Pons (tissue), 1 donor: ENCODE measurements at regions not wholly inside any gene's neighbourhood (a gene's known extent, or its start where the extent isn't known, plus 50 kb on each side); places are given as distances from the start of the nearest gene placed in this dataset.

ENCODE experiments used
- DNase-seq: peaks from one replicate; pipeline ENCODE4 v3.0.0-alpha.2; 2016; ENCODE audit warnings: low spot score

DNA sequence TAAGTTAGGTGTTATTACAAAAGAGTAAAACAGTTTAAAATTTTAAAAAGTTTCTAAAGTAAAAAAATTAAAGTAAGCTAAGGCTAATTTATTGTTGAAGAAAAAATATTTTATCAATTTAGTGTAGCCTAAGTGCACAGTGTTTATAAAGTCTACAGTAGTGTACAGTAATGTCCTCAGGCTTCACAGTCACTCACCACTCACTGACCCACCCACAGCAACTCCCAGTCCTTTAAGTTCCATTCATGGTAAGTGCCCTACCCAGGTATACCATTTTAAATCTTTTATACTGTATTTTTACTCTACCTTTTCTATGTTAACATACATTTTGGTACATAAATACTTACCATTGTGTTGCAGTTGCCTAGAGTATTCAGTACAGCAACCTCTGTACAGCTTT, 120.3 kb upstream of the DKK2 start:
- DNase-seq, result no peak

DNA sequence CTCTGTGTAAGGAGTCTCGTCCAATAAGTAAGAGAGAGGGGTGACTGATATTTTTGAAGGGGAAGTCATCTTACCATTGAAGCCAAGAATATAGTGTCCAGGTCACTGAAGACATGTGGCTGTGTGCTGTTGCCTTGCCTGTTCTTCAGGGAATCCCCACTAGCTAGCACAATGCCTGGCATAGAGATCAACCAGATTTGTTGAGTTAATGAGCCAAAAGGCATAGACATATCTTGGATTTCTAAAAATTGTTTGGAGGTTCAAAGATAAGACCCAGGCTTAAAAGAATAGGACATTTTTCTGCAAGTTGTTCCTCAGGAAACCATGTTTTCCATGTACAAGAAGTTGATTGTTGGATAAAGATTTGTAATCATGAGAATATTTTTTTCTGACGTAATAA, 119.3 kb upstream of the DKK2 start:
- no peak for DNase-seq

DNA sequence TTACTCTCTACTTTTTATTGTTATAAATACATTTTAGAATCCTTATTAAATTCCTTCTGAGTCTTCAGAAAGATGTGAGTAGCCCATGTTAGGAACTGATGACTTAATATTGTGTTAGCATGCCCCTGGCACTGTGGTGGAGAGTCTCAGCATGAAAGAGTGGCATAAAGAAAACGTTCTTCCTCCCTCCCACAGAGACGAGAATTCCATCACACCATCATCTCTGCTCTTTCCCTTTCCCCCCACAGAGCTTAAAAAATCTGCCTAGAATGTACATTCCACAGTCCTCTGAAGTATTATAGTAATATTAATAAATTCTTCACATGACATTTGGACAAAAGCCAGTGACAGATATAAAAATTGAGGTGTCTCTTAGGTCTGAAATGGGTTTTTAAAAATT, 117.8 kb upstream of the DKK2 start:
- DNase-seq, result no peak

DNA sequence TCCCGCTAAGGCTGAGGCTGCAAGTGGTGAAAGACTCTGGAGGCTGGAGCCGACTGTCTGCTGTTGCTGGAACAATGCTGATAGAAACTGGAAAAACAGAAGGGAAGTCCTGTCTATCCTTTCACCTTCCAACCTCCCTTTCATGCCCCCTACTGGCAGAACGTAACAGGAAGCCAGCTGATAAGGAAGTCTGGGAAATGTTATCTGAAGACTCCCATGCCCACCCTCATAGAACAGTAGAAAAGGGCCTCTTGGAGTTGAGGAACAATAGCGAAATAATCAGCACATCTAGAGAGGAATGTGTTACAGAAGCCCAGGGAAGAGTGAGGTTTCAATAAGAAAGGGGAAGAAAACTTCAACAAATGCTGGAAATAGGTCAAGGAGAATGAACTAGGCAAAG, 117.1 kb upstream of the DKK2 start:
- no peak for DNase-seq

DNA sequence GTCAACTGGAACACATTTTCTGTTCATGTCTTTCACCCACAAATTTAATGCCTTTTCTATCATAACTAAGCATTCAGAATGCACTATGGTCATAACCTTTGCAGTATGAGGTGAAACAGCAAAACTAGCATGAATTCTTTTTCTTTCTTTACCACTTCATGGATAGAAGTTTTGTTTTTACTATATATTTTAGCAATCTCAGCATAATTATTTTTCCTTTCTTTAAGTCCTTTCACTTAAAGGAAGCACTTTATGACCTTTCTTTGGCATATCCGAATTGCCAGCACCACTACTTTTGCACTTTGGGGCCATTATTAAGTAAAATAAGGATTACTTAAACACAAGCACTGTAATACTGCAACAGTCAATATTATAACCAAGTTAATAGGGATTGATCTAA, 115.1 kb upstream of the DKK2 start:
- no peak for DNase-seq

DNA sequence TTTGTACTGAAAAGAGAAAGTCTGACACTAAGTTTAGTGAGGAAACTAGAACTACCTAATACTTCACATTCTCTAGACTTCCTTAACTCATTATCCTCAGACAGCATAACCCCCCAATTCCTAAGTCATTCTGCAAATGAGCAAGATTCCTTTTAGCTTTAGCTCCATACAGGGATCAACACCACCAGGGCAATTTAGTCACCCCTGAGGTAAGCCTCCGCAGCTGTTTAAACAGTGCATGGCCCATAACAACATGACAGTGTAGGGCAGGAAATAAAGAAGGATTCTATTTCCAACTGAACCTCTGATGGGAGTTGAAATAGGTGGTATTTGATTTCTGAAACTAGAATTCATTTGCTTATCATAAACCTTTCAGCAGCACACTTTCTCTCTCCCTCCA, 112.8 kb upstream of the DKK2 start:
- no peak for DNase-seq

DNA sequence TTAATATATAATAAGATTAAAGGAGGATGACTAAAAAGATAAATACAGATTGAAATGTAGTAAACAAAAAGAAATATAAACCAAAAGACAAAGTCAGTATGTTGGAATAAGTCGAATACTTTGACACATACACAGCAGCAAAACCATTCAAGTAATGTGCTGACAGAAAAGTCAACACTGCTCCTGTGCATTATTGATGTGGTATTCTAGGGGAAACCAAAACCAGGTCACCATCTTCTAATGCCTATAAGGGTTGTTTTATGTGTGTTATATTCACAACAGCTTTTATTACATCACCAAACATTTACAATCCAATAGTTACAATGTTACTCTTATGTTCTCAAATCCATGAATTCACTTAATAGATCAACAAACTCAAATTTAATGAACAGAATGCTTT, 111.8 kb upstream of the DKK2 start:
- DNase-seq, result no peak

DNA sequence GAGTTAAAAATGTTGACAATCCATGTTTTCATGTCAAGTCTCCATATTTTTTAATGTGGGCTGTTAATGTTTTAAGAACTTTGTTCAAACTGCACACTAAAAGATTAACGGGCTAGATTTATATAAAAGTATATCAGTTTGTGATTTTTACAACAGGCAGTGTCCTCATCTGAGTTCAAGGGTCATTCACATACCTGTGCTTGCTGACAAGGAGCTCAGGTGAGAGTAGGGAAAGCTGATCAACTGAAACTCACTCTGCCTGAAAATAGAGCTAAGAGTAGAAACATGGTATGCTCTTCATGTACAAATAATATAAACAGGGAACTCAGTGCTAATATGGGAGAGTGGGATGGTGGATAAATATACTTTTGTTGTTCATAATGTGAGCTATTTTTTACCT, 102.3 kb upstream of the DKK2 start:
- no peak for DNase-seq

DNA sequence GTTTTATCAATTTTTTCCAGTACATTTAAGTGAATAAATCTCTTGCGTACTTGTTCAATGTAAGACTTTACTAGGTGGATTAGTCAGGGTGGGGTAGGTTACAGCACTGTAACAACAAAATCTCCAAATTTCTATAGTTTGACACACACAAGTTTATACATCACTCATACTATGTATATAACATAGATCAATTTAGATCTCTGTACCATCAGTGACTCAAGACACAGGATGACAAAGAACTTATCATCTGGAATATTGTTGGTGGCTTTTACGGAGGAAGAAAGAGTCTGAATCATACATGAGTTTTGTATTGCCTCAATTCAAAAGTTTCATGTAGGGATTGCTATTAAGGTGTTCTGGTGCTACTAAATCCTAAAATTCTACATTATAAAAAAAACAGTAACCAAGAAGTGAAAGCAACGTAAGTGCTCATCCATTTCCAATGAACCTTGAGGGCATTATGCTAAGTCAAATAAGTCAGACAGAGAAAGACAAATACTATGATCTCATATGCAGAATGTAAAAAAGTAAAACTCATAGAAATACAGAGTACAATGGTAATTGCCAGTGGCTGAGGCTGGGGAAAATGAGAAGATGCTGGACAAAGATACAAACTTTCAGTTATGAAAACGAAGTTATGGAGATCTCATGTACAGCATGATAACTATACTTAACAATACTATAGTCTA, 98.0 kb upstream of the DKK2 start:
- no peak for DNase-seq

DNA sequence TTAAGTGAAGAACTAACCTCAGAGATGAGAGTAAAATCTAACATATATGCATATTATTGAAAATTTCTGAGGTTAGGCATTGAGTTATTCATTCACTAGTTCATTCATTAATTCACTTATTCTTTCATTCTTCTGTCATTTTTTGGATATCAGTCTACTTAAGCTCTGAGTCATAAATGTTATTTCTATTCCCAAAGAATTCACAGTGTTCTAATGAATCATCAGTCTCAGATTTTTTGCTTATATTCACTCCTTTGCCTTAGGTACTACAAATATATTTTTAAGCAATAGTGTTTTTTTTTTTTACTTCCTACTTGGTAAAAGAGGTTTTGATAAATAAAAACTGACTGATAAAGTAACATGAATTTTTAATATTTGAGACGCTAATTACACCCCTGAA, 95.2 kb upstream of the DKK2 start:
- no peak for DNase-seq

DNA sequence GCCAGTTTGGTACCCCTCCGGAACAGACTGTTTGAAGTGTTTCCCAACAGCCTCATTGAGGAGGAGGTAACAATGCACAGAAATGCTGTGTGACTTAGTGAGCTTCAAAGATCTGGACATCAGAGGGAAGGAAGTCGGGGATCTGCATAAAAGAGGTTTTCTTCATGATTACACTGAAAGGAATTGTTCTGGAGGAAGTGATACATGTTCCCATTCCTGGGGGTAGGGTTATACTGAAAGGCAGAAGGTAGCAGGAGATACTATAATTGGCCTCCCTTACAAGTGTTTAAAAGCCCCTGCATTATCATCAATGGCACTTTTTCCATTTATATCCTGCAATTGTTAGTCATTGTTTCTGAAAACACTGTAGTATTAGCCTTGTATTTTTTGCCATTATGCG, 94.0 kb upstream of the DKK2 start:
- DNase-seq, result no peak

DNA sequence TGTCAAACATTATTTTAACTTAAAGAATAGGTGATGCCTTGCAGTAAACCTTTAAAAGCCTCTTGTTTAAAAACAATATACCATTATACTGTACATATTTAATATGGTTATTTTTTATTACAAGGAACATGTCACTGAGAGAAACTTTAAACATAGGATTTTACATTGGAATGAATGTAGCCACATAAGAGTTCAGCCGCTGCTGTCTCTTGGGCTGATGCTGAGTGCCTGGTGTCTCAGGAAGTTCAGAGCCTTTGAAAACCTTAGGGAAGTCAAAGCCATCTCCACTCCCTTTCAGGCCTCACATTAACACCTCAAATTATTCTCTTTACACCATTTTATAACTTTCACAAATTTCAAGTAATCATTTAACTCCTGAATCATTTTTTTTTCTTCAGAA, 93.5 kb upstream of the DKK2 start:
- DNase-seq, result no peak

DNA sequence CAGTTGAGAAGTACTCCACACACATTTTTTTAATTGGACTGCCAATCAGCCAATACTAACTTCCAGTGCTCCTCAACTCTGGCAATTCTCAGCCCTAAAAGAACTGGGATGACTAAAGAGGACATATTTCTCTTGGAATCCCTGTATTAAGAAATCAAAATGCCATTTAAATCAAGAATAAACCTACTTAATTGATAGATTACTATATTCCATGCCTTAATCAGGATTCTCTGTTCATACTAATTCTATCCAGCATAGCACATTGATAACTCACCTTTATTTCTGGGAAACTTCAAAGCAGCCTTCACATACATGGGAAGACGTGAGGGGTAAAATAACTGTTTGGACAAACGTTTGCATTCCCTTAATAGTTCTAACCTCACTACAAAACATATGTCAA, 93.0 kb upstream of the DKK2 start:
- DNase-seq, result no peak

DNA sequence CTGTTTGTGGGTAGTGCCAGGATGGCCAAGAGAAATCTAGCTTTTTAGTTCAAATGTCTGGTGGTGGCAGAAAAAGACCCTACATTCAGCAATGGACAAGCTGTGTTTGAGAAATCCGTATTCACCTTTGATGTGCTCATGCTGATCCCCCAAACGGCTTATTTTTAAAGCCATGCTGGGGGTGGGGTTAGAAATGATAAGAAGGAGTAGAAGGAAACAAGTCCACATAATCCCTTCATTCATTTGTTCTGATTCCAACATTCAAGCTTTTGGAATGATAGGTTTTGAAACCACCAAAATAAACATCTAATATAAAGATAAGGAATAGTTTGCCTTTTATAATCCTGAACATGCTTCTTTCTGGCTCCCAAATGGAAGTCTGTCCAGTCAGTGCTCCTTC, 92.0 kb upstream of the DKK2 start:
- no peak for DNase-seq

DNA sequence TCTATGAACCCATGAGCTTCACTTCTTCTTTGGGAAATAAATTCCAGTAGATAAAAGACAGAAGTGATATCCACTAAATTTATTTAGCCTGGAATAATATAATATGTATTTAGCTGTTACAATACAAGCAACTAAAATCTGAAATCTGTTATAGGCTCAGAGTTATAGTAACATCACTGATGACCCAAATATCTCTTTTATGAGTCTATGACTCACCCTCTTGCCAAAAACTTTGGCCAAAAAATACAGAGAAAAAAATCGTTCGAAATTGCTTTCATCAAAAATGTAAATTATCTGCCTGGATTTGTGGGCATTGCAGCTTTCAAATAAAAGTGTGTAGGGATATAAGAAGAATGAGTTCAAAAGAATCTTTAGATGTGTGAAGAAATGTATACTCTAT, 89.4 kb upstream of the DKK2 start:
- DNase-seq, result no peak

DNA sequence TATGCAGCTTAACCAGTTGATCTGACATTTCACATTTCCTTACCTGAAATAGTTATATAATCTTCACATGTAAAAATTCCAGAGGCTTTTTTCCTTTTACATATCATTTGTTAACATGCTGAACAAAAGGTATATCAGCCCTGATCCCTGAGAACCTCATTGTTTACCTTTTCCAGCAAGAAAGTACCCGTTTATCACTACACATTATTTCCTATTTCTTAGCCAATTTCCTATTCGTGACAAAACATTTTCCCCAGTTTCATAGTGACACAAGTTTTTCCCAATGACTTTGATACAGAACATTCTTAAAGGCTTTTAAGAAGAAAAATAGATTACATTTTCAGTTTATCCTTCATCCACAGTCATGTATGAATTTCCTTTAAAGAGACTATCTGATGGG, 86.6 kb upstream of the DKK2 start:
- no peak for DNase-seq

DNA sequence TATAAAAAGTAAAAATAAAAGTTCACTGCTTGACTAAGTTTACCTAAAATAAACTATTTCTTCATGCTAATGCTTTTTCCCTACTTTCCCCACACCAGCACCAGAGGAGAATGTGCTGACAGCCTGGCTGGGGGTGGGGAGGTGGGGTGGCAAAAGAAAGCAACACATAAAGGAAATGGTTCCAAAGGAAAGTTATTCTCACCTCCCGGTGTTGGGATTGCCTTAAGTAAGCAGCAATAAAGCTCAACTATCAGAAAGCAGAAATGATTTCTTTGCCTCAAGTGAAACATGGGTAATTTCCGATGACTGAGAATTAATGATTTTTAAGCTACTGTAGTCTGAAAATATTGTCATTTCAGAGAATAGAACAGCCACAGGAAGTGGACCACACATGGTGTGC, 84.5 kb upstream of the DKK2 start:
- no peak for DNase-seq

DNA sequence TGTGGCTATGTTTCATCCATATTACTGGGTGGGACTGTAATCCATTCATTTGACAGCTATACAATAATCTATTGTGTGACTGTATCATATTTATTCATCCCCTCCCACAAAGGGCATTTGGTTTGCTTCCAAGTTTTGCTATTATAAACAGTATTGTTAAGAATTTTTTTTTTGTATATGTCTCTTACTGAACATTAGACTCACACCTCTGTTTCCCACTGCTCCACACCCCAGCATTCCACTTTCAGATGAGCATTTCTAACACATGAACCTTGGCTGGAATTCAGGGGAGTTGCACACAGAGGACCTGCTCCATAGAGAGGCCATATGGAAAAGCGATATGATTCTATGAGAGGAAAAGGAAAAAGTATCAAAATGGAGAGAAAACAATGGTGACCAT, 81.6 kb upstream of the DKK2 start:
- no peak for DNase-seq

DNA sequence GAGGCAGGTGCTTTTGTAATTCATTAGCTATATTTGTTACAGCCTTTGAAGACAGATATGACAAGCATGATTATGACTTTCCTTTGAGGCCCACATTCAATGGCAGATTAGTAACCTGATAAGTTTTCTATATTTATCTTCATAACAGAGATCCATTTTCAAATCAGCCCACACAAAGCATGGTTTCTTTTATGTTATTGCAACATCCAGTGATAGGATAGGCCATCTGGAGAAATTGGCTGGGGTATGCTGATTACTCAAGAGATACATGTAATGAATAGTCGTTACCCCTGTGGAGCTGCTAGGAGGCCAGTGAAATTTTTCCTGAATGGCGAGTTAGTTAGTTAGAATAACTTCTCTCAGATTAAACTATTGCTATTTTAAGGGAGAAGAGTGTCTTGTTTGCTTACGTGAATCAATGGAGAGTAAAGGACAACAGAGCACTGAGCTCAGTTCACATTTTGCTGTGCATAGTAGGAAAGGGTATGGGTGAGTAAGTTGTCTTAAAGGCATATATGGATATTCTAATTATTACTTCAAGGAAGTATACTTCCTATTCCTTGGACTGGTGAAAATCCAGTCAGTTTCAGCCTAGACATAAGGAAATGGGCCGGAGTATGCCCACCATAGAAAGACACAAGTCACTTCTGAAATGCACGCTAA, 79.2 kb upstream of the DKK2 start:
- no peak for DNase-seq

DNA sequence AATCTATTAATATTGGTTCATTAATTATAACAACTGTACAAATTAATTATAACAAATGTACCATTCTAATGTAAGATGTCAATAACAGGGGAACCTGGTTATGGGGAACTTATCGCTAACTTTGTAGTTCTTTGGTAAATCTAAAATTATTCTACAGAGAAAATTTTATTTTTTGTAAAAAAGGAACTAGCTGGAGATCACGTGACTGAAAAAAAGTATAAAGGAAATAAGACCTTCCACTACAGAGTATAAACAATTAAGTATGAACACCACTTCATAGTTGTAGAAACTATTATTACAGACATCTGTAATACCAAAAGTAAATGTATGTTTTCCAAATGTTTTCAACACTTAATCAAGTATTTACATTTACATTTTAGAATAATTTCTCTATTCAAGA, 77.9 kb upstream of the DKK2 start:
- DNase-seq, result no peak

DNA sequence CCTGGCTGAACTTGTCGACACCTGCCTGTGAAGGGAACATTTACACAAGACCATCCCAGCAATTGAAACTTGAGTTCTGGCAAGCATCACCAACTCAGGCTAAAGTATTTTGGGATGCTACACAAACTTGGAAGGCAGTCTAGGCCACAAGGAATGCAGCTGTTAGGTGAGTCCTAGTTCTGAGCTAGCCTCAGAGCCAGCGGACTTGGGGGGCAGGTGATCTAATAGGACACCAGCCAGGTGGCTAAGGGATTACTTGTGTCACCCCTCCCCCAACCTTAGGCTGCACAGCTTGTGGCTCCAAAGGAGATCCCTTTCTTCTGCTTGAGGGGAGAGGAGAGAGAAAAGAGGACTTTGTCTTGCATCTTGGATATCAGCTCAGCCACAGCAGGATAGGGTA, 62.3 kb upstream of the DKK2 start:
- no peak for DNase-seq

DNA sequence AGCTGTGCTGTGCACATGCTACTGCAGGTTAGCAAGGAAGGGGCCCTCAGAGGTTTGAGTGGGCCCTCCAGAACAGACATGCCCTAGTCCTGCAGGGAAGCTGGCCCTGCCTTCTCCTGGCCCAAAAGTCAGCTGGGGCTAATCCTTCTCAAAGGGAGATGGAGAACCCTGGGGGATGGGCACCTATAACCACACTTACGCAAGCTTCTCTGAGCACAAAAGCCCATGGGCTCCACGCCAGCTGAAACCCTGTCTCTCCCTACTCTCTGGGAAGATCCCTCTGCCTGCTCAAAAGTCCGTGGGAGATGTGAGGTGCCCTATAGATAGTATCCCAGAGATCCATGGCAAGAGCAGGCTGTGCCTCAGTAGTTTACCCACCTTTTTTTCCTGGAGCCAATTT, 58.9 kb upstream of the DKK2 start:
- no peak for DNase-seq

DNA sequence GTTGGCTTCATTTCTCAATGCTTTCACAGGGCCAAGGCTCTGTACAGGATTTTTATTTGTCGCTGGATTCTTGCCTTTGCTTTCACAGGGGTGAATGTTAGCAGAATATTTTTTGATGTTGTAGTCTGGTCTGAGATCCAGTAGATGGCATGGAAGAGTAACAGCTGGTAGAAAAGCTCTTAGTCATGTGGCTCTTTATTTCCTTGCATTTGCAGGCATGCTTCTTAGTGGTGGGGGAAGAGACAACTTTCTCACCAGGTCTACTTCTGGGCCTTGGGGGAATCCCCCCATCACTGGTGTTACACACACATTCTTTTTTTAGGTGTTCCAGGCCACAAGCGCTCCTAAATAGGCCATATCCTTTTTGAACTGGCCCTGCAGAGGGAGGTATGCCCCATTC, 58.2 kb upstream of the DKK2 start:
- no peak for DNase-seq
